ENCODE measurements at regions not wholly inside any gene's neighbourhood (a gene's known extent, or its start where the extent isn't known, plus 50 kb on each side); places are given as distances from the start of the nearest gene placed in this dataset.
A peak's percentile ranks its signal among the peaks of the same experiment; 100 is the strongest.
"Not testable (repeated sequence)": the region's sequence is repeated elsewhere in the genome, so short reads cannot be mapped to it uniquely, and the experiment has no call there.

DNA sequence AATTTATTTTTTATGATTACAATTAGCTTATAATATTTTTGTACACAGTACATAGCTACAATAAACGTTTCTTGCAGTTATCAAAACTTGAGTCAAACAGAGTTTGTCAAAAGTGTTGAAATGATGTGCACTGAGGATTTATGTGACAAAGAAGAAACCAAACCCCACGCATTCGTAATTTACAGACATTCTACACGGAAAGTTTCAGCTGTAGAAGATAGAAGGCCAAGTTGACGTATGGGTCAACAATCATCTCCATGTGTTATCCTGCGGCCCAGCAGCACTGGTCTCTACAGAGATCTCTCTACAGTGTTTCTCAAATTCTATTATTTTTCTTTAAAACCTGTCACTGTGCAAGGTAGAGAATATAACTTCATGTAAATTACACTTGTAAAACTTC lies 1507.6 kb downstream of the PCDH9 start:
- ChIA-PET POLR2A (no interaction called here), CTCF (no interaction called here)
- TF ChIP-seq NFRKB (IDR thresholded peaks at IDR 0.05) (no peak), ARNT (IDR thresholded peaks at IDR 0.05) (no peak), ELF4 (IDR thresholded peaks at IDR 0.05) (no peak), CTBP1 (IDR thresholded peaks at IDR 0.05; ENCODE audit: borderline replicate concordance) (no peak), SUZ12 (IDR thresholded peaks at IDR 0.05) (no peak), HDGF (IDR thresholded peaks at IDR 0.05; ENCODE audit: borderline replicate concordance) (no peak), TARDBP (IDR thresholded peaks at IDR 0.05) (no peak), FOXK2 (IDR thresholded peaks at IDR 0.05) (no peak), SP1 (IDR thresholded peaks at IDR 0.05) (no peak)
- DNase-seq (ENCODE audit: extremely low spot score): no peak

DNA sequence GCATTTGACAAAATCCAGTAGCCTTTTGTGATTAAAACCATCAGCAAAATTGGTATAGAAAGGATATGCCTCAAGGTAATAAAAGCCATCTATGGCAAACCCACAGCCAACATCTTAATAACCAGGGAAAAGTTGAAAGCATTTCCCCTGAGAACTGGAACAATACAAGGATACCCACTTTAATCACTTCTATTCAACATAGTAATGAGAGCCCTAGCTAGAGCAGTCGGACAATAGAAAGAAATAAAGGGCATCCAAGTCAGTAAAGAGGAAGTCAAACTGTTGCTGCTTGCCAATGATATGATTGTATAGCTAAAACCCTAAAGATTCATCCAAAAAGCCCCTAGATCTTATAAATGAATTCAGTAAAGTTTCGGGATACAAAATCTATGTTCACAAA lies 1510.3 kb downstream of the PCDH9 start:
- DNase-seq (ENCODE audit: extremely low spot score): no peak
- ChIA-PET CTCF (no interaction called here), POLR2A (interaction anchor here (1.3 kb wide), 1 partner anchor 1510 kb away, joined by 3 read pairs; no protein-coding TSS in a partner anchor)
- no peak for TF ChIP-seq FOXK2 (IDR thresholded peaks at IDR 0.05)
- TF ChIP-seq L3MBTL2 (conservative IDR thresholded peaks at IDR 0.05): no peak
- no peak for TF ChIP-seq FOXA1 (IDR thresholded peaks at IDR 0.05)
- TF ChIP-seq HDGF (IDR thresholded peaks at IDR 0.05; ENCODE audit: borderline replicate concordance): no peak
- TF ChIP-seq BHLHE40 (IDR thresholded peaks at IDR 0.05; ENCODE audit: borderline replicate concordance): no peak
- no peak for TF ChIP-seq CTBP1 (IDR thresholded peaks at IDR 0.05; ENCODE audit: borderline replicate concordance)
- TF ChIP-seq NFRKB (IDR thresholded peaks at IDR 0.05): no peak
- no peak for TF ChIP-seq SP1 (IDR thresholded peaks at IDR 0.05)
- TF ChIP-seq ARNT (IDR thresholded peaks at IDR 0.05): no peak
- TF ChIP-seq FOXM1 (IDR thresholded peaks at IDR 0.05; ENCODE audit: borderline replicate concordance): no peak
- no peak for TF ChIP-seq LEF1 (IDR thresholded peaks at IDR 0.05; ENCODE audit: borderline replicate concordance)
- no peak for TF ChIP-seq SUZ12 (IDR thresholded peaks at IDR 0.05)
- no peak for TF ChIP-seq TARDBP (IDR thresholded peaks at IDR 0.05)
- TF ChIP-seq ZNF384 (IDR thresholded peaks at IDR 0.05): no peak
- TF ChIP-seq, protein P1, sequence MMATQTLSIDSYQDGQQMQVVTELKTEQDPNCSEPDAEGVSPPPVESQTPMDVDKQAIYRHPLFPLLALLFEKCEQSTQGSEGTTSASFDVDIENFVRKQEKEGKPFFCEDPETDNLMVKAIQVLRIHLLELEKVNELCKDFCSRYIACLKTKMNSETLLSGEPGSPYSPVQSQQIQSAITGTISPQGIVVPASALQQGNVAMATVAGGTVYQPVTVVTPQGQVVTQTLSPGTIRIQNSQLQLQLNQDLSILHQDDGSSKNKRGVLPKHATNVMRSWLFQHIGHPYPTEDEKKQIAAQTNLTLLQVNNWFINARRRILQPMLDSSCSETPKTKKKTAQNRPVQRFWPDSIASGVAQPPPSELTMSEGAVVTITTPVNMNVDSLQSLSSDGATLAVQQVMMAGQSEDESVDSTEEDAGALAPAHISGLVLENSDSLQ (IDR thresholded peaks at IDR 0.05): no peak

DNA sequence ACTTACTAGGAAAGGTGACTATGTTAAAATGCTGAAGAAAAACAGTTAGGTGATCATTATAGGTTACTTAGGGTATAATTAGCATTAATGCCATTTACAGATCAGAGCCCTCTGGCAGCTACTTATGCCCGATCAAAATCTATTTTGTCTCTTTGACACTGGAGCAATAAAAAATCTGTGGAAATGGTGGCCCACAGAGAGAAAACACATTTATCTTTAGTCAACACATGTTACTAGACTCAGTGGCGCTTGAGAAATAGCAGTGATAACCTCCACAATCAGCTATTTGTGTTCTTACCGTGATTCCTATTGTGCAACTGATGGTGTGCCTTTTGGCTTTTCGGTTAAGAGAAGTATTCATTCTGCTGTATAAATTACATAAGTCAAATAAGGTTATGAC lies 1519.6 kb downstream of the PCDH9 start:
- TF ChIP-seq FOXA1 (IDR thresholded peaks at IDR 0.05) (no peak), TARDBP (IDR thresholded peaks at IDR 0.05) (no peak), FOXM1 (IDR thresholded peaks at IDR 0.05; ENCODE audit: borderline replicate concordance) (no peak), HDGF (IDR thresholded peaks at IDR 0.05; ENCODE audit: borderline replicate concordance) (no peak), ARNT (IDR thresholded peaks at IDR 0.05) (no peak), LEF1 (IDR thresholded peaks at IDR 0.05; ENCODE audit: borderline replicate concordance) (no peak), SUZ12 (IDR thresholded peaks at IDR 0.05) (no peak), NFRKB (IDR thresholded peaks at IDR 0.05) (no peak), FOXK2 (IDR thresholded peaks at IDR 0.05) (no peak), L3MBTL2 (conservative IDR thresholded peaks at IDR 0.05) (no peak), BHLHE40 (IDR thresholded peaks at IDR 0.05; ENCODE audit: borderline replicate concordance) (no peak)
- ChIA-PET CTCF (no interaction called here), POLR2A (no interaction called here)
- DNase-seq (ENCODE audit: extremely low spot score): no peak

DNA sequence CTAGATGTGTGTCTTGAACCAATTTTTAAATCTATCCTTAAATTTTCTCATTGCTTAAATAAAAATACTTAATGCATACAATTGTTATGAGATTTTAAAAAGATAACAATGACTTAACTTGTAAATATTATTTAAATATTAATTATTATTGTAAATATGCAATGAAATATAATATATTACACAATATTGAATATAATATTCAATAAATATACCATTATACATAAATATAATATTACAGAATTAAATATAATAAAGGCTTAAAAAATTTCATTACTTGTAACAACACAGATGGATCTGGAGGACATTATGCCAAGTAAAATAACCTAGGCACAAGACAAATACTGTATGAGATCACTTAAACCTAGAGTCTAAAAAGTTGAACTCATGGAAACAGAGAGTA lies 1532.3 kb downstream of the PCDH9 start:
- DNase-seq (ENCODE audit: extremely low spot score): no peak
- POLR2A ChIA-PET: no interaction called here
- CTCF ChIA-PET: no interaction called here
- peak; percentile 11; the same call in 1 of the 2 replicates for TF ChIP-seq NFRKB (IDR thresholded peaks at IDR 0.05)
- TF ChIP-seq FOXK2 (IDR thresholded peaks at IDR 0.05): no peak
- TF ChIP-seq TARDBP (IDR thresholded peaks at IDR 0.05): no peak

DNA sequence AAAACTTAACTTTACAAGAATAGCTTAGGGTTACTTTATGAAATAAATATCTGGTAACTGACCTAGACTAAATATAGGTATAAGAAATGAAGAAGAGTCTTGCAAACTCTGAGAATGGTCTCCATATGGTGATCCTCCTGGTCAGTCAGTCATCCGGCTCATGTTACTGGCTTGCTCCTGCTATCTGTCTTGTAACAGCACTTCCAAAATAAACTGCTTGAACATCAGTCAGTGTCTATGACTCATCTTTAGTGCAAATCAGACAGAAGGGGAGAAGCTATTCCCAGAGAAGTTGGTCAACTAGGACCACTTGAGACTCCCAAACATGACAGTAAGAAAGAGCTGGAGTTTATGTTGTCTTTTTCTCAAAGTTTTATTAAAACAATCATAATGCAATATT lies 1550.9 kb downstream of the PCDH9 start:
- TF ChIP-seq BHLHE40 (IDR thresholded peaks at IDR 0.05; ENCODE audit: borderline replicate concordance) (no peak), LEF1 (IDR thresholded peaks at IDR 0.05; ENCODE audit: borderline replicate concordance) (no peak), L3MBTL2 (conservative IDR thresholded peaks at IDR 0.05) (no peak), CTBP1 (IDR thresholded peaks at IDR 0.05; ENCODE audit: borderline replicate concordance) (no peak), ELF4 (IDR thresholded peaks at IDR 0.05) (no peak), SP1 (IDR thresholded peaks at IDR 0.05) (no peak)
- TF ChIP-seq, protein P1 (IDR thresholded peaks at IDR 0.05): no peak
- no peak for DNase-seq (ENCODE audit: extremely low spot score)
- ChIA-PET CTCF (no interaction called here), POLR2A (no interaction called here)

DNA sequence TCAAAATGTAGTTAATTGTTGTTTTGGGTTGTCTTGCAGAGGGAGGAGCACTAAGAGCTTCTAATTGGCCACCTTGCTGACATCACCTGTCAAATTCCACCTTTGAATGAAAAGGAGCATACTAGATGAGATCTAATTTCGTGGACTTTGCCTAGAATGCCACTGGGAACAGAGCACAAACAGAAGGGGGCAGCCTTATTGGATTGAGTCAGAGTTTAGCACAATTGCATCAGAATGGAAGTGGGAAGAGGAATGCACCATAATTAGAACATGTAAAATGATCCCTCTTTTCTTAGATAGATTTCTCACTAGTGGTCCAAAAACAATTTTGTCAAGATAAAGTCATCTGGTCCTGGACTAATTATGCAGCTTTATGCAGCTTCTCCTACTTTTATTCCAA lies 1552.2 kb downstream of the PCDH9 start:
- CTCF ChIA-PET: interaction anchor here (0.7 to 1.0 kb wide), 2 partner anchors 15 to 22 kb away, joined by 3 to 4 read pairs; no protein-coding TSS in a partner anchor

DNA sequence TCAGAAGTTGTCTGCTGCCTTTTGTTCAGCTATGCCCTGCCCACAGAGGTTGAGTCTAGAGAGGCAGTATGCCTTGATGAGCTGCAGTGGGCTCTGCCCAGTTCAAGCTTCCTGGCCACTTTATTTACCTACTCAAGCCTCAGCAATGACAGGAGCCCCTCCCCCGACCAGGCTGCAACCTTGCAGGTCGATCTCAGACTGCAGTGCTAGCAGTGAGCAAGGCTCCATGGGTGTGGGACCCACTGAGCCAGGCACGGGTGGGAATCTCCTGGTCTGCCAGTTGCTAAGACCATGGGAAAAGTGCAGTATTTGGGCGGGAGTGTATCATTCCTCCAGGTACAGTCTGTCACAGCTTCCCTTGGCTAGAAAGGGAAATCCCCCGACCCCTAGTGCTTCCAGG lies 1554.8 kb downstream of the PCDH9 start:
- POLR2A ChIA-PET; DNase-seq (ENCODE audit: extremely low spot score): not testable (repeated sequence)
- CTCF ChIA-PET: interaction anchor here (0.9 kb wide), 1 partner anchor 91 kb away, joined by 4 read pairs; no protein-coding TSS in a partner anchor

More for the DNA sequence above, 1552.2 kb downstream of the PCDH9 start:
- POLR2A ChIA-PET: no interaction called here
- TF ChIP-seq TARDBP (IDR thresholded peaks at IDR 0.05) (no peak), SUZ12 (IDR thresholded peaks at IDR 0.05) (no peak), FOXM1 (IDR thresholded peaks at IDR 0.05; ENCODE audit: borderline replicate concordance) (no peak), ZNF384 (IDR thresholded peaks at IDR 0.05) (no peak), FOXA1 (IDR thresholded peaks at IDR 0.05) (no peak), NFRKB (IDR thresholded peaks at IDR 0.05) (no peak), LEF1 (IDR thresholded peaks at IDR 0.05; ENCODE audit: borderline replicate concordance) (no peak), ARNT (IDR thresholded peaks at IDR 0.05) (no peak), HDGF (IDR thresholded peaks at IDR 0.05; ENCODE audit: borderline replicate concordance) (no peak), FOXK2 (IDR thresholded peaks at IDR 0.05) (no peak), SP1 (IDR thresholded peaks at IDR 0.05) (no peak), L3MBTL2 (conservative IDR thresholded peaks at IDR 0.05) (no peak), CTBP1 (IDR thresholded peaks at IDR 0.05; ENCODE audit: borderline replicate concordance) (no peak)
- DNase-seq (ENCODE audit: extremely low spot score): peak; percentile 28

All from HEK293T (cell line).